HCT116 (cell line): ENCODE measurements at regions not wholly inside any gene's neighbourhood (a gene's known extent, or its start where the extent isn't known, plus 50 kb on each side); places are given as distances from the start of the nearest gene placed in this dataset.

Experiments
- ATAC-seq: fragments of 200-7000 bp; cut with Tn5 transposase; 2 replicates; pipeline ENCODE4 v1.9.1; 2020; ENCODE audit warnings: mild to moderate bottlenecking, moderate library complexity
- BruUV-seq: library from RNA; stranded (reverse); fragments of 400-500 nt; replicated peaks from 2 replicates; lab custom pipeline; 2021; lab: Mats Ljungman, UMichigan
- CTCF ChIA-PET: fragments of 300-600 bp; sonication (Branson Sonifier 250); formaldehyde crosslinking; loops from one replicate; lab custom pipeline; 2021; ENCODE audit warnings: antibody characterized with exemption; lab: Charles Lee
- POLR2A ChIA-PET: fragments of 300-600, 350-600 bp; sonication (Branson Sonifier 250); formaldehyde crosslinking; loops from one replicate; lab custom pipeline; 2021; ENCODE audit warnings: antibody characterized with exemption; lab: Charles Lee
- RAD21 ChIA-PET, 2 experiments: fragments of 300-600 bp; sonication (Branson Sonifier 250); formaldehyde crosslinking; loops; one replicate each; lab custom pipeline; 2023; ENCODE audit warnings: low total read pairs in 2 of 2; ENCODE audit not compliant: uncharacterized antibody in 2 of 2, unreplicated experiment in 2 of 2, low non-redundant PET in 1 of 2; lab: Charles Lee
- DNase-seq: peaks from one replicate; pipeline ENCODE4 v3.0.0-alpha.2; 2010; ENCODE audit warnings: low read depth, low spot score
- H2AFZ ChIP-seq: fragments of 200-600 bp; shearing (Covaris generic), sonication (generic); 2 replicates; pipeline ENCODE4 v1.6.1; 2017; ENCODE audit warnings: low read depth, mixed run types, mixed read lengths, antibody characterized with exemption, low read length; ENCODE audit not compliant: poor library complexity, severe bottlenecking
- H3K27ac ChIP-seq: 2 replicates; pipeline ENCODE4 v1.5.1; 2012; ENCODE audit warnings: low read depth, low read length
- H3K27me3 ChIP-seq: fragments of 200-600 bp; sonication (generic); 2 replicates; pipeline ENCODE4 v1.6.1; 2016; ENCODE audit warnings: mixed run types, low read length, mixed read lengths; ENCODE audit not compliant: insufficient read depth
- H3K36me3 ChIP-seq, 2 experiments: fragments of 200-500 bp in 1 of 2; fragments of 200-600 bp in 1 of 2; sonication (Bioruptor generic) in 1 of 2; sonication (generic) in 1 of 2; 2 replicates each; pipeline versions ENCODE4 v1.5.1 to v1.6.1; 2014 to 2016; ENCODE audit warnings: low read length in 2 of 2, inconsistent platforms in 1 of 2, mixed read lengths in 1 of 2, mixed run types in 1 of 2; ENCODE audit not compliant: insufficient read depth in 2 of 2, control insufficient read depth in 1 of 2
- H3K4me1 ChIP-seq, 2 experiments: fragments of 200-600 bp in 1 of 2; sonication (generic) in 1 of 2; 2 replicates each; pipeline versions ENCODE4 v1.5.1 to v1.6.1; 2012 to 2017; ENCODE audit warnings: low read length in 2 of 2, inconsistent platforms in 1 of 2, mild to moderate bottlenecking in 1 of 2, mixed read lengths in 1 of 2, mixed run types in 1 of 2, moderate library complexity in 1 of 2; ENCODE audit not compliant: insufficient read depth in 2 of 2, control insufficient read depth in 1 of 2
- H3K4me2 ChIP-seq: fragments of 200-600 bp; sonication (generic); 2 replicates; pipeline ENCODE4 v1.6.1; 2017; ENCODE audit warnings: mixed run types, low read length, mixed read lengths
- H3K4me3 ChIP-seq, 2 experiments: fragments of 200-600 bp in 1 of 2; sonication (generic) in 1 of 2; replicated peaks in 1 of 2; 2 replicates each; pipeline ENCODE4 v1.5.1; 2011 to 2016; ENCODE audit warnings: low read length in 2 of 2, control low read depth in 1 of 2, low read depth in 1 of 2, mild to moderate bottlenecking in 1 of 2, mixed read lengths in 1 of 2, mixed run types in 1 of 2
- H3K79me2 ChIP-seq: fragments of 200-600 bp; sonication (generic); 2 replicates; pipeline ENCODE4 v1.6.1; 2017; ENCODE audit warnings: mild to moderate bottlenecking, mixed run types, low read length, moderate library complexity, mixed read lengths; ENCODE audit not compliant: insufficient read depth
- H3K9ac ChIP-seq: fragments of 200-600 bp; sonication (generic); 2 replicates; pipeline ENCODE4 v1.6.1; 2016; ENCODE audit warnings: low read length, mixed read lengths
- H3K9me2 ChIP-seq: fragments of 200-600 bp; sonication (generic), shearing (Covaris generic); 2 replicates; pipeline ENCODE4 v1.6.1; 2017; ENCODE audit warnings: mixed run types, mild to moderate bottlenecking, moderate library complexity; ENCODE audit not compliant: insufficient read depth
- H3K9me3 ChIP-seq, 2 experiments: fragments of 200-500 bp in 1 of 2; fragments of 200-600 bp in 1 of 2; sonication (Bioruptor generic) in 1 of 2; sonication (generic) in 1 of 2; 2 replicates each; pipeline ENCODE4 v1.6.1; 2014 to 2017; ENCODE audit warnings: low read length in 2 of 2, mixed read lengths in 2 of 2, inconsistent platforms in 1 of 2, low read depth in 1 of 2, mild to moderate bottlenecking in 1 of 2, mixed run types in 1 of 2, moderate library complexity in 1 of 2; ENCODE audit not compliant: control insufficient read depth in 1 of 2, insufficient read depth in 1 of 2
- H4K20me1 ChIP-seq: fragments of 200-600 bp; sonication (generic), shearing (Covaris generic); 2 replicates; pipeline ENCODE4 v1.6.1; 2017; ENCODE audit warnings: mixed run types, mild to moderate bottlenecking, moderate library complexity; ENCODE audit not compliant: insufficient read depth
- ATF3 ChIP-seq: IDR thresholded peaks from 2 replicates; pipeline ENCODE4 v1.6.1; 2012
- CBX3 ChIP-seq: IDR thresholded peaks from 2 replicates; pipeline ENCODE4 v1.6.1; 2012; ENCODE audit warnings: low read depth
- CTCF ChIP-seq, 3 experiments: fragments of 200-600 bp in 1 of 3; sonication (generic) in 1 of 3; IDR thresholded peaks in 2 of 3; conservative IDR thresholded peaks in 1 of 3; 2 replicates each; pipeline ENCODE4 v1.5.1; 2012 to 2017; ENCODE audit warnings: low read depth in 2 of 3, low read length in 2 of 3, antibody characterized with exemption in 1 of 3, borderline replicate concordance in 1 of 3, control low read depth in 1 of 3, mild to moderate bottlenecking in 1 of 3, mixed read lengths in 1 of 3, mixed run types in 1 of 3, moderate library complexity in 1 of 3; ENCODE audit not compliant: insufficient read depth in 1 of 3
- EZH2 ChIP-seq: fragments of 200-600 bp; sonication (generic); IDR thresholded peaks from 2 replicates; pipeline ENCODE4 v1.6.1; 2017; ENCODE audit warnings: antibody characterized with exemption, mixed run types
- EZH2phosphoT487 ChIP-seq: fragments of 200-600 bp; IDR thresholded peaks from 2 replicates; pipeline ENCODE4 v1.6.1; 2018; ENCODE audit warnings: antibody characterized with exemption, borderline replicate concordance
- POLR2A ChIP-seq: IDR thresholded peaks from 2 replicates; pipeline ENCODE4 v1.7.0; 2011; ENCODE audit warnings: borderline replicate concordance; ENCODE audit not compliant: insufficient read depth, insufficient read length; ENCODE audit errors: extremely low read depth
- POLR2AphosphoS5 ChIP-seq: IDR thresholded peaks from 2 replicates; pipeline ENCODE4 v1.6.1; 2011; ENCODE audit warnings: mild to moderate bottlenecking, low read depth, low read length, moderate library complexity
- SIN3A ChIP-seq: IDR thresholded peaks from 2 replicates; pipeline ENCODE4 v1.6.1; 2012; ENCODE audit warnings: low read depth
- SRF ChIP-seq: IDR thresholded peaks from 2 replicates; pipeline ENCODE4 v1.6.1; 2012; ENCODE audit warnings: low read depth
- TCF7L2 ChIP-seq: IDR thresholded peaks from 2 replicates; pipeline ENCODE4 v1.7.0; 2011; ENCODE audit warnings: borderline replicate concordance, inconsistent platforms; ENCODE audit not compliant: insufficient read depth, insufficient read length; ENCODE audit errors: extremely low read depth
- YY1 ChIP-seq: IDR thresholded peaks from 2 replicates; pipeline ENCODE4 v1.6.1; 2011; ENCODE audit warnings: low read length, low read depth, moderate library complexity, mild to moderate bottlenecking; ENCODE audit not compliant: insufficient replicate concordance; ENCODE audit errors: extremely low read depth
- ZBTB33 ChIP-seq: IDR thresholded peaks from 2 replicates; pipeline ENCODE4 v1.6.1; 2011; ENCODE audit warnings: mild to moderate bottlenecking, low read length, moderate library complexity; ENCODE audit not compliant: insufficient replicate concordance; ENCODE audit errors: extremely low read depth
- ZFX ChIP-seq: fragments of 450-650 bp; IDR thresholded peaks from 2 replicates; pipeline ENCODE4 v1.6.1; 2017
- intact Hi-C: fragments of 100-400 bp; cut with micrococcal nuclease; formaldehyde crosslinking; loops from 2 replicates; pipeline ENCODE4 v1.10.0; 2022

GRCh38 chr9:102842423-102842822 lies 152.7 kb upstream of the CYLC2 start:
- CTCF ChIA-PET = no interaction called here
- TF ChIP-seq YY1 (no peak), POLR2AphosphoS5 (no peak), POLR2A (no peak), TCF7L2 (no peak), ATF3 (no peak), SRF (no peak), ZBTB33 (no peak)
- BruUV-seq = no TSS peak

GRCh38 chr9:102841376-102841775 lies 153.8 kb upstream of the CYLC2 start:
- CTCF ChIA-PET = no interaction called here
- Histone ChIP-seq H3K4me3 (no peak overlapping the region), H3K9me2 (no peaks in the 10 kb centered on the region), H3K27me3 (no peaks in the 10 kb centered on the region), H3K4me1 (no peaks in the 10 kb centered on the region), H3K9ac (no peak overlapping the region), H3K4me2 (no peak overlapping the region), H3K27ac (no peak overlapping the region), H3K9me3 (peaks cover 3 to 26% of the 10 kb centered on the region in 2 experiments; a peak in 3 of 4 replicates), H4K20me1 (no peaks in the 10 kb centered on the region), H2AFZ (no peak overlapping the region), H3K36me3 (no peaks in the 10 kb centered on the region), H3K79me2 (no peaks in the 10 kb centered on the region)
- BruUV-seq = no TSS peak
- intact Hi-C loops = no loop called here
- no peak for ATAC-seq
- DNase-seq = no peak
- RAD21 ChIA-PET = no interaction called here
- POLR2A ChIA-PET = no interaction called here
- TF ChIP-seq YY1 (no peak), ZFX (no peak), CBX3 (no peak), POLR2A (no peak), TCF7L2 (no peak), ZBTB33 (no peak), CTCF (IDR thresholded peaks at IDR 0.05 in 2 of 3, conservative IDR thresholded peaks at IDR 0.05 in 1 of 3; ENCODE audit: borderline replicate concordance in 1 of 3, insufficient read depth in 1 of 3, low read depth in 2 of 3, low read length in 2 of 3) (no peak), SIN3A (no peak), EZH2 (no peak), EZH2phosphoT487 (no peak), SRF (no peak)

More at GRCh38 chr9:102842423-102842822, 152.7 kb upstream of the CYLC2 start:
- no peak overlapping the region for H3K9ac ChIP-seq
- no peak overlapping the region for H3K4me3 ChIP-seq
- no peaks in the 10 kb centered on the region for H4K20me1 ChIP-seq
- ChIA-PET RAD21 (no interaction called here), POLR2A (no interaction called here)
- no peak overlapping the region for H3K4me2 ChIP-seq
- no peaks in the 10 kb centered on the region for H3K4me1 ChIP-seq
- H3K27me3 ChIP-seq = no peaks in the 10 kb centered on the region
- no peak overlapping the region for H3K27ac ChIP-seq
- intact Hi-C loops = no loop called here
- H2AFZ ChIP-seq = no peak overlapping the region
- peaks cover 3 to 26% of the 10 kb centered on the region in 2 experiments; a peak in 3 of 4 replicates for H3K9me3 ChIP-seq
- H3K36me3 ChIP-seq = no peaks in the 10 kb centered on the region
- H3K9me2 ChIP-seq = no peaks in the 10 kb centered on the region
- ATAC-seq (no peak), DNase-seq (no peak)
- no peaks in the 10 kb centered on the region for H3K79me2 ChIP-seq
